ENCODE measurements at regions not wholly inside any gene's neighbourhood (a gene's known extent, or its start where the extent isn't known, plus 50 kb on each side); places are given as distances from the start of the nearest gene placed in this dataset.

DNA sequence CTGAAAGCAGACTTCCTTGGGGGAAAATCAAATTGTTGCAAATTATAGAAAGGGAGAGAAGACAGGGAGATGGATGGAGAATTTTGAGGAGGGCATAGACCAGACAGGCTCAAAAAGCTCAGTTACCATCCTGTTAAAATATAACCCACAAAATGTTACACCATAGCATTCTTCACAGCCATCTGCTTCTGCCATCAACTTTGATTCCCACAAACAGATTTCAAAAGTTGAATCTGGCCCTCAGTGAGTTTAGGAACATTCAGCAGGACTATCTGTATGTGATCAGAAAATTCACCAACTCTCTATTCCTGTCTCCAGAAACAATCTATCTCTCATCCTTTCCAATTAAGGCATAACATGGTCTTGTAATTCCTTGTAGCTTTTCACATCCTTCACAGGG, 159.8 kb upstream of the CCDC68 start:
- TF ChIP-seq, protein P1, sequence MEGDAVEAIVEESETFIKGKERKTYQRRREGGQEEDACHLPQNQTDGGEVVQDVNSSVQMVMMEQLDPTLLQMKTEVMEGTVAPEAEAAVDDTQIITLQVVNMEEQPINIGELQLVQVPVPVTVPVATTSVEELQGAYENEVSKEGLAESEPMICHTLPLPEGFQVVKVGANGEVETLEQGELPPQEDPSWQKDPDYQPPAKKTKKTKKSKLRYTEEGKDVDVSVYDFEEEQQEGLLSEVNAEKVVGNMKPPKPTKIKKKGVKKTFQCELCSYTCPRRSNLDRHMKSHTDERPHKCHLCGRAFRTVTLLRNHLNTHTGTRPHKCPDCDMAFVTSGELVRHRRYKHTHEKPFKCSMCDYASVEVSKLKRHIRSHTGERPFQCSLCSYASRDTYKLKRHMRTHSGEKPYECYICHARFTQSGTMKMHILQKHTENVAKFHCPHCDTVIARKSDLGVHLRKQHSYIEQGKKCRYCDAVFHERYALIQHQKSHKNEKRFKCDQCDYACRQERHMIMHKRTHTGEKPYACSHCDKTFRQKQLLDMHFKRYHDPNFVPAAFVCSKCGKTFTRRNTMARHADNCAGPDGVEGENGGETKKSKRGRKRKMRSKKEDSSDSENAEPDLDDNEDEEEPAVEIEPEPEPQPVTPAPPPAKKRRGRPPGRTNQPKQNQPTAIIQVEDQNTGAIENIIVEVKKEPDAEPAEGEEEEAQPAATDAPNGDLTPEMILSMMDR (IDR thresholded peaks at IDR 0.05; ENCODE audit: poor library complexity), result no peak
- no peak for TF ChIP-seq EZH2 (IDR thresholded peaks at IDR 0.05; ENCODE audit: borderline replicate concordance)
